Esophagus muscularis mucosa (tissue), 4 donors: ENCODE measurements at regions not wholly inside any gene's neighbourhood (a gene's known extent, or its start where the extent isn't known, plus 50 kb on each side); places are given as distances from the start of the nearest gene placed in this dataset.

Experiments used
- DNase-seq: peaks from one replicate; pipeline ENCODE4 v3.0.0-alpha.2; 2017; ENCODE audit errors: extremely low spot score
- H3K27ac ChIP-seq, 4 donors: fragments of 200-600 bp; sonication (generic); replicated peaks in 1 of 4; 1 replicate in 3 of 4; 2 replicates in 1 of 4; pipeline ENCODE4 v1.5.1; 2016 to 2019; ENCODE audit warnings: mild to moderate bottlenecking in 1 of 4
- H3K27me3 ChIP-seq, 4 donors: fragments of 200-600 bp; sonication (generic); one replicate each; pipeline versions ENCODE4 v1.5.1 to v1.6.0; 2016 to 2019
- H3K36me3 ChIP-seq, 4 donors: fragments of 200-600 bp; sonication (generic); one replicate each; pipeline ENCODE4 v1.5.1; 2016 to 2019
- H3K4me1 ChIP-seq, 4 donors: fragments of 200-600 bp; sonication (generic); one replicate each; pipeline ENCODE4 v1.5.1; 2016 to 2019
- H3K4me3 ChIP-seq, 4 donors: fragments of 200-600 bp; sonication (generic); 1 replicate in 2 of 4; 2 replicates in 2 of 4; pipeline ENCODE4 v1.5.1; 2016 to 2019; ENCODE audit warnings: mild to moderate bottlenecking in 4 of 4, moderate library complexity in 1 of 4
- H3K9me3 ChIP-seq, 4 donors: fragments of 200-600 bp; sonication (generic); 1 replicate in 3 of 4; 2 replicates in 1 of 4; pipeline ENCODE4 v1.5.1; 2016 to 2019
- CTCF ChIP-seq, 3 experiments: fragments of 200-600 bp in 2 of 3; fragments of 450-650 bp in 1 of 3; sonication (generic) in 2 of 3; IDR thresholded peaks; one replicate each; pipeline ENCODE4 v1.5.1; 2017 to 2019; ENCODE audit warnings: antibody characterized with exemption in 3 of 3, mild to moderate bottlenecking in 2 of 3, moderate library complexity in 1 of 3
- EP300 ChIP-seq: sonication (generic); formaldehyde crosslinking; IDR thresholded peaks from one replicate; pipeline ENCODE4 v1.6.1; 2017; ENCODE audit warnings: antibody characterized with exemption
- POLR2A ChIP-seq: fragments of 450-650 bp; IDR thresholded peaks from one replicate; pipeline ENCODE4 v1.6.1; 2017; ENCODE audit warnings: antibody characterized with exemption, moderate library complexity, mild to moderate bottlenecking, low read depth
- POLR2AphosphoS5 ChIP-seq, 2 donors: sonication (generic); formaldehyde crosslinking; IDR thresholded peaks; one replicate each; pipeline ENCODE4 v1.6.1; 2017; ENCODE audit warnings: antibody characterized with exemption in 2 of 2
- WGBS: methylation state at CpG from one replicate; pipeline ENCODE4 v1.1.5; 2018; 5-methylcytosine and 5-hydroxymethylcytosine counted together
- intact Hi-C: fragments of 100-400 bp; cut with DNase I; formaldehyde crosslinking; loops from one replicate; pipeline ENCODE4 v1.15.1; 2023

GRCh38 chr3:139285691-139286090 lies 58.1 kb upstream of the MRPS22 start:
- Histone ChIP-seq H3K27ac (no peak overlapping the region), H3K36me3 (no peaks in the 10 kb centered on the region), H3K4me3 (no peak overlapping the region), H3K4me1 (peaks cover 0 to 12% (median 0%) of the 10 kb centered on the region in 4 donors), H3K27me3 (no peaks in the 10 kb centered on the region), H3K9me3 (no peaks in the 10 kb centered on the region)
- no peak for DNase-seq
- WGBS = 86% methylated on average over 1 of the region's 2 CpGs
- intact Hi-C loops = no loop called here
- no peak for TF ChIP-seq EP300
- TF ChIP-seq POLR2A = no peak
- TF ChIP-seq POLR2AphosphoS5 (IDR thresholded peaks at IDR 0.05) = no peak

GRCh38 chr3:139286241-139286640 lies 57.6 kb upstream of the MRPS22 start:
- Histone ChIP-seq H3K4me3 (no peak overlapping the region), H3K27ac (no peak overlapping the region), H3K4me1 (peaks cover 0 to 12% (median 0%) of the 10 kb centered on the region in 4 donors), H3K9me3 (no peaks in the 10 kb centered on the region), H3K36me3 (no peaks in the 10 kb centered on the region), H3K27me3 (no peaks in the 10 kb centered on the region)
- intact Hi-C loops = no loop called here
- TF ChIP-seq CTCF (IDR thresholded peaks at IDR 0.05) = no peak
- no peak for TF ChIP-seq EP300
- TF ChIP-seq POLR2AphosphoS5 (IDR thresholded peaks at IDR 0.05) = no peak
- no peak for TF ChIP-seq POLR2A
- WGBS = 82% methylated on average over 4 of the region's 5 CpGs
- DNase-seq = no peak

GRCh38 chr3:139286825-139287224 lies 57.0 kb upstream of the MRPS22 start:
- H3K27me3 ChIP-seq = no peaks in the 10 kb centered on the region
- H3K27ac ChIP-seq = no peak overlapping the region
- H3K4me3 ChIP-seq = no peak overlapping the region
- peaks cover 0 to 12% (median 0%) of the 10 kb centered on the region in 4 donors for H3K4me1 ChIP-seq
- intact Hi-C loops = no loop called here
- 64% methylated on average over 7 of the region's 7 CpGs for WGBS
- TF ChIP-seq POLR2A (no peak), EP300 (no peak), POLR2AphosphoS5 (IDR thresholded peaks at IDR 0.05) (no peak), CTCF (IDR thresholded peaks at IDR 0.05) (no peak)
- no peaks in the 10 kb centered on the region for H3K9me3 ChIP-seq
- no peak for DNase-seq
- no peaks in the 10 kb centered on the region for H3K36me3 ChIP-seq

- DNase-seq = no peak
- WGBS = 87% methylated on average over 4 of the region's 4 CpGs
- Histone ChIP-seq H3K27me3 (no peaks in the 10 kb centered on the region), H3K27ac (no peak overlapping the region), H3K4me3 (no peak overlapping the region), H3K4me1 (peaks cover 0 to 12% (median 0%) of the 10 kb centered on the region in 4 donors), H3K9me3 (no peaks in the 10 kb centered on the region), H3K36me3 (no peaks in the 10 kb centered on the region)
- TF ChIP-seq CTCF (IDR thresholded peaks at IDR 0.05) (no peak), POLR2A (no peak), POLR2AphosphoS5 (IDR thresholded peaks at IDR 0.05) (no peak), EP300 (no peak)
- intact Hi-C loops = no loop called here
These were observed 56.3 kb upstream of the MRPS22 start for GRCh38 chr3:139287557-139287956.

- Histone ChIP-seq H3K4me1 (peaks cover 0 to 12% (median 0%) of the 10 kb centered on the region in 4 donors), H3K27ac (no peak overlapping the region), H3K27me3 (no peaks in the 10 kb centered on the region), H3K4me3 (no peak overlapping the region), H3K9me3 (no peaks in the 10 kb centered on the region), H3K36me3 (no peaks in the 10 kb centered on the region)
- intact Hi-C loops = no loop called here
- TF ChIP-seq POLR2A (no peak), POLR2AphosphoS5 (IDR thresholded peaks at IDR 0.05) (no peak), CTCF (IDR thresholded peaks at IDR 0.05) (no peak), EP300 (no peak)
- 74% methylated on average over 6 of the region's 8 CpGs for WGBS
- DNase-seq = no peak
These were observed 55.5 kb upstream of the MRPS22 start for GRCh38 chr3:139288266-139288821.
